Gastroesophageal sphincter (tissue), 3 donors: ENCODE measurements at regions not wholly inside any gene's neighbourhood (a gene's known extent, or its start where the extent isn't known, plus 50 kb on each side); places are given as distances from the start of the nearest gene placed in this dataset.

Experiments
- CTCF ChIP-seq, 4 experiments: fragments of 200-600 bp in 2 of 4; fragments of 450-650 bp in 2 of 4; sonication (generic) in 1 of 4; IDR thresholded peaks; one replicate each; pipeline ENCODE4 v1.5.1; 2017 to 2019; ENCODE audit warnings: antibody characterized with exemption in 4 of 4, mild to moderate bottlenecking in 2 of 4, moderate library complexity in 2 of 4
- POLR2A ChIP-seq, 2 donors: fragments of 450-650 bp; IDR thresholded peaks; one replicate each; pipeline ENCODE4 v1.6.1; 2017; ENCODE audit warnings: antibody characterized with exemption in 2 of 2, mild to moderate bottlenecking in 2 of 2, moderate library complexity in 1 of 2
- POLR2AphosphoS5 ChIP-seq: sonication (generic); formaldehyde crosslinking; IDR thresholded peaks from one replicate; pipeline ENCODE4 v1.6.1; 2017; ENCODE audit warnings: antibody characterized with exemption

GRCh38 chr11:110873975-110874374 lies 161.7 kb upstream of the ARHGAP20 start:
- TF ChIP-seq POLR2A (IDR thresholded peaks at IDR 0.05) (no peak), CTCF (IDR thresholded peaks at IDR 0.05) (no peak), POLR2AphosphoS5 (no peak)
